SK-N-SH treated with all-trans-retinoic acid at 6 μM for 48 hours (cell line): ENCODE measurements at regions not wholly inside any gene's neighbourhood (a gene's known extent, or its start where the extent isn't known, plus 50 kb on each side); places are given as distances from the start of the nearest gene placed in this dataset.

Experiments
- ARNTL ChIP-seq: fragments of 450-650 bp; formaldehyde crosslinking; IDR thresholded peaks from 2 replicates; pipeline ENCODE4 v1.5.0; 2020; ENCODE audit warnings: low read depth, mild to moderate bottlenecking, moderate library complexity, borderline replicate concordance
- BACH2 ChIP-seq: fragments of 250-450 bp; sonication (Bioruptor Pico); IDR thresholded peaks from 2 replicates; pipeline ENCODE4 v1.9.0; 2021; ENCODE audit warnings: mild to moderate bottlenecking, borderline replicate concordance
- CREB5 ChIP-seq: fragments of 250-450 bp; sonication (Bioruptor Pico); IDR thresholded peaks from 2 replicates; pipeline ENCODE4 v1.5.1; 2020; ENCODE audit warnings: low read depth, mild to moderate bottlenecking, moderate library complexity
- CSRNP3 ChIP-seq: fragments of 250-450 bp; sonication (Bioruptor Pico); IDR thresholded peaks from 2 replicates; pipeline ENCODE4 v1.5.1; 2021; ENCODE audit warnings: mild to moderate bottlenecking, moderate library complexity
- ESRRG ChIP-seq: fragments of 250-450 bp; sonication (Bioruptor Pico); IDR thresholded peaks from 2 replicates; pipeline ENCODE4 v1.6.1; 2021; ENCODE audit warnings: mild to moderate bottlenecking
- OSR1 ChIP-seq: fragments of 250-450 bp; sonication (Bioruptor Pico); IDR thresholded peaks from 2 replicates; pipeline ENCODE4 v1.8.0; 2022; ENCODE audit warnings: moderate library complexity, mild to moderate bottlenecking, inconsistent platforms
- RARB ChIP-seq: fragments of 250-450 bp; sonication (Bioruptor Pico); IDR thresholded peaks from 2 replicates; pipeline ENCODE4 v1.8.0; 2021; ENCODE audit warnings: mild to moderate bottlenecking, moderate library complexity
- SNAI2 ChIP-seq: fragments of 250-450 bp; sonication (Bioruptor Pico); IDR thresholded peaks from 2 replicates; pipeline ENCODE4 v1.5.0; 2020; ENCODE audit warnings: mild to moderate bottlenecking, moderate library complexity
- TOX ChIP-seq: fragments of 250-450 bp; sonication (Bioruptor Pico); IDR thresholded peaks from 2 replicates; pipeline ENCODE4 v1.8.0; 2021; ENCODE audit warnings: mild to moderate bottlenecking, moderate library complexity, borderline replicate concordance
- ZFP3 ChIP-seq: fragments of 250-450 bp; sonication (Bioruptor Pico); IDR thresholded peaks from 2 replicates; pipeline ENCODE4 v1.5.0; 2020; ENCODE audit warnings: mild to moderate bottlenecking, moderate library complexity
- ZFP30 ChIP-seq: fragments of 450-650 bp; formaldehyde crosslinking; IDR thresholded peaks from 2 replicates; pipeline ENCODE4 v1.5.0; 2022; ENCODE audit warnings: mild to moderate bottlenecking, moderate library complexity
- ZNF565 ChIP-seq: fragments of 450-650 bp; formaldehyde crosslinking; conservative IDR thresholded peaks from 2 replicates; pipeline ENCODE4 v1.5.0; 2020; ENCODE audit warnings: low read depth, mild to moderate bottlenecking, moderate library complexity
- TF ChIP-seq, protein P1 (sequence below): fragments of 250-450 bp; sonication (Bioruptor Pico); IDR thresholded peaks from 2 replicates; pipeline ENCODE4 v1.8.0; 2020; ENCODE audit warnings: mild to moderate bottlenecking, moderate library complexity, borderline replicate concordance
- TF ChIP-seq, protein P2 (sequence below): fragments of 250-450 bp; sonication (Bioruptor Pico); IDR thresholded peaks from 2 replicates; pipeline ENCODE4 v1.8.0; 2021; ENCODE audit warnings: low read depth, mild to moderate bottlenecking, moderate library complexity, borderline replicate concordance

GRCh38 chr5:139740992-139741672 is 54.5 kb upstream of the PSD2 start:
- TF ChIP-seq ZFP3 (CRISPR knock-in tag) (no peak), ARNTL (CRISPR knock-in tag) (no peak), SNAI2 (CRISPR knock-in tag) (no peak), RARB (CRISPR knock-in tag) (no peak), ZNF565 (CRISPR knock-in tag) (no peak), ESRRG (CRISPR knock-in tag) (no peak), ZFP30 (no peak), BACH2 (CRISPR knock-in tag) (no peak), CREB5 (CRISPR knock-in tag) (no peak), TOX (CRISPR knock-in tag) (no peak), CSRNP3 (CRISPR knock-in tag) (no peak), OSR1 (no peak)
- TF ChIP-seq, protein P1, sequence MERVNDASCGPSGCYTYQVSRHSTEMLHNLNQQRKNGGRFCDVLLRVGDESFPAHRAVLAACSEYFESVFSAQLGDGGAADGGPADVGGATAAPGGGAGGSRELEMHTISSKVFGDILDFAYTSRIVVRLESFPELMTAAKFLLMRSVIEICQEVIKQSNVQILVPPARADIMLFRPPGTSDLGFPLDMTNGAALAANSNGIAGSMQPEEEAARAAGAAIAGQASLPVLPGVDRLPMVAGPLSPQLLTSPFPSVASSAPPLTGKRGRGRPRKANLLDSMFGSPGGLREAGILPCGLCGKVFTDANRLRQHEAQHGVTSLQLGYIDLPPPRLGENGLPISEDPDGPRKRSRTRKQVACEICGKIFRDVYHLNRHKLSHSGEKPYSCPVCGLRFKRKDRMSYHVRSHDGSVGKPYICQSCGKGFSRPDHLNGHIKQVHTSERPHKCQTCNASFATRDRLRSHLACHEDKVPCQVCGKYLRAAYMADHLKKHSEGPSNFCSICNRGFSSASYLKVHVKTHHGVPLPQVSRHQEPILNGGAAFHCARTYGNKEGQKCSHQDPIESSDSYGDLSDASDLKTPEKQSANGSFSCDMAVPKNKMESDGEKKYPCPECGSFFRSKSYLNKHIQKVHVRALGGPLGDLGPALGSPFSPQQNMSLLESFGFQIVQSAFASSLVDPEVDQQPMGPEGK (CRISPR knock-in tag), result no peak
- TF ChIP-seq, protein P2, sequence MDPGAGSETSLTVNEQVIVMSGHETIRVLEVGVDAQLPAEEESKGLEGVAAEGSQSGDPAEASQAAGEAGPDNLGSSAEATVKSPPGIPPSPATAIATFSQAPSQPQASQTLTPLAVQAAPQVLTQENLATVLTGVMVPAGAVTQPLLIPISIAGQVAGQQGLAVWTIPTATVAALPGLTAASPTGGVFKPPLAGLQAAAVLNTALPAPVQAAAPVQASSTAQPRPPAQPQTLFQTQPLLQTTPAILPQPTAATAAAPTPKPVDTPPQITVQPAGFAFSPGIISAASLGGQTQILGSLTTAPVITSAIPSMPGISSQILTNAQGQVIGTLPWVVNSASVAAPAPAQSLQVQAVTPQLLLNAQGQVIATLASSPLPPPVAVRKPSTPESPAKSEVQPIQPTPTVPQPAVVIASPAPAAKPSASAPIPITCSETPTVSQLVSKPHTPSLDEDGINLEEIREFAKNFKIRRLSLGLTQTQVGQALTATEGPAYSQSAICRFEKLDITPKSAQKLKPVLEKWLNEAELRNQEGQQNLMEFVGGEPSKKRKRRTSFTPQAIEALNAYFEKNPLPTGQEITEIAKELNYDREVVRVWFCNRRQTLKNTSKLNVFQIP (CRISPR knock-in tag), result no peak
